Upper lobe of left lung (tissue), 6 donors: ENCODE measurements at regions not wholly inside any gene's neighbourhood (a gene's known extent, or its start where the extent isn't known, plus 50 kb on each side); places are given as distances from the start of the nearest gene placed in this dataset.

Experiments
- ATAC-seq, 2 donors: fragments of 200-7000 bp; cut with Tn5 transposase; one replicate each; pipeline ENCODE4 v1.9.1; 2022; ENCODE audit warnings: mild to moderate bottlenecking in 2 of 2, moderate library complexity in 2 of 2; ENCODE audit not compliant: low FRiP score in 2 of 2
- DNase-seq, 2 donors: peaks; one replicate each; pipeline ENCODE4 v3.0.0-alpha.2; 2019 to 2020
- H3K27ac ChIP-seq, 4 donors: fragments of 200-600 bp; sonication (generic); one replicate each; pipeline ENCODE4 v1.5.1; 2016 to 2019
- H3K27me3 ChIP-seq, 4 donors: fragments of 200-600 bp; sonication (generic); one replicate each; pipeline ENCODE4 v1.5.1; 2017 to 2019
- H3K36me3 ChIP-seq, 4 donors: fragments of 200-600 bp; sonication (generic); one replicate each; pipeline ENCODE4 v1.5.1; 2016 to 2019
- H3K4me1 ChIP-seq, 4 donors: fragments of 200-600 bp; sonication (generic); one replicate each; pipeline ENCODE4 v1.5.1; 2018 to 2019
- H3K4me3 ChIP-seq, 4 donors: fragments of 200-600 bp; sonication (generic); one replicate each; pipeline ENCODE4 v1.5.1; 2017 to 2019; ENCODE audit warnings: mild to moderate bottlenecking in 2 of 4, moderate library complexity in 1 of 4
- H3K9me3 ChIP-seq, 4 donors: fragments of 200-600 bp; sonication (generic); one replicate each; pipeline ENCODE4 v1.5.1; 2018 to 2019
- EP300 ChIP-seq, 4 donors: sonication (generic); formaldehyde crosslinking; IDR thresholded peaks; one replicate each; pipeline ENCODE4 v1.5.1; 2017; ENCODE audit warnings: antibody characterized with exemption in 4 of 4, control low read depth in 2 of 4
- POLR2A ChIP-seq, 4 donors: fragments of 450-650 bp; IDR thresholded peaks; one replicate each; pipeline ENCODE4 v1.5.1; 2016 to 2017; ENCODE audit warnings: antibody characterized with exemption in 4 of 4, mild to moderate bottlenecking in 2 of 4
- POLR2AphosphoS5 ChIP-seq, 2 donors: sonication (generic); formaldehyde crosslinking; IDR thresholded peaks; one replicate each; pipeline ENCODE4 v1.5.1; 2017; ENCODE audit warnings: antibody characterized with exemption in 2 of 2
- WGBS, 2 donors: methylation state at CpG; one replicate each; pipeline ENCODE4 v1.1.5; 2017 to 2018; 5-methylcytosine and 5-hydroxymethylcytosine counted together
- TF ChIP-seq, protein P1 (sequence below), 6 experiments: fragments of 450-650 bp in 4 of 6; fragments of 200-600 bp in 2 of 6; sonication (generic) in 2 of 6; IDR thresholded peaks; one replicate each; pipeline ENCODE4 v1.5.1; 2016 to 2019; ENCODE audit warnings: antibody characterized with exemption in 6 of 6
- donor health status: DM: no; HTN: no; CAD: no; lungs with moderate emphysema.
- donor health status: DM: no; HTN: yes; CAD: no; lungs with severe emphysema.

DNA sequence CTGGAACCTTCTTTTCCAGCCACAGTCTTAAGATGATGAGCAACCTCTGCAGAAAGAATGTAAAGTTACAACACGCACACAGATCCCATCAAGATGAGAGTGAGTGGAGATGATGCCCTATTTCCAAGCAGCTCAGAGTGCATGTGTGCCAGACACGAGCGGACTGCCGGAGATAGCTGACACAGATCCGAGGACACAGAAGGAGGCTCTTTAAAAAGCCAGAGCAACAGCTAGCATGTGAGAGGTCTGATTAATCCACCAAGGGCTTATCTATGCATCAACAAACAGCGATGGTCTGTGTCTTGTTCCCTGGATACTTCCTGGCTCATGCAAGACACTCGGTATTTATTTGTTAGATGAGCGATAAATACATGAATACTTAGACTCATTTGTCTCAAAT is 128.6 kb upstream of the DLG1 start:
- no peaks in the 10 kb centered on the region for H3K36me3 ChIP-seq
- 87 to 90% methylated on average over 8 of the region's 8 CpGs for WGBS, 2 donors
- TF ChIP-seq, protein P1, sequence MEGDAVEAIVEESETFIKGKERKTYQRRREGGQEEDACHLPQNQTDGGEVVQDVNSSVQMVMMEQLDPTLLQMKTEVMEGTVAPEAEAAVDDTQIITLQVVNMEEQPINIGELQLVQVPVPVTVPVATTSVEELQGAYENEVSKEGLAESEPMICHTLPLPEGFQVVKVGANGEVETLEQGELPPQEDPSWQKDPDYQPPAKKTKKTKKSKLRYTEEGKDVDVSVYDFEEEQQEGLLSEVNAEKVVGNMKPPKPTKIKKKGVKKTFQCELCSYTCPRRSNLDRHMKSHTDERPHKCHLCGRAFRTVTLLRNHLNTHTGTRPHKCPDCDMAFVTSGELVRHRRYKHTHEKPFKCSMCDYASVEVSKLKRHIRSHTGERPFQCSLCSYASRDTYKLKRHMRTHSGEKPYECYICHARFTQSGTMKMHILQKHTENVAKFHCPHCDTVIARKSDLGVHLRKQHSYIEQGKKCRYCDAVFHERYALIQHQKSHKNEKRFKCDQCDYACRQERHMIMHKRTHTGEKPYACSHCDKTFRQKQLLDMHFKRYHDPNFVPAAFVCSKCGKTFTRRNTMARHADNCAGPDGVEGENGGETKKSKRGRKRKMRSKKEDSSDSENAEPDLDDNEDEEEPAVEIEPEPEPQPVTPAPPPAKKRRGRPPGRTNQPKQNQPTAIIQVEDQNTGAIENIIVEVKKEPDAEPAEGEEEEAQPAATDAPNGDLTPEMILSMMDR (IDR thresholded peaks at IDR 0.05): no peak
- TF ChIP-seq EP300 (IDR thresholded peaks at IDR 0.05) (no peak), POLR2AphosphoS5 (IDR thresholded peaks at IDR 0.05) (no peak), POLR2A (IDR thresholded peaks at IDR 0.05) (no peak)
- no peaks in the 10 kb centered on the region for H3K27me3 ChIP-seq
- ATAC-seq (no peak), DNase-seq (no peak)
- H3K4me3 ChIP-seq: no peak overlapping the region
- no peaks in the 10 kb centered on the region for H3K9me3 ChIP-seq
- H3K4me1 ChIP-seq: no peaks in the 10 kb centered on the region
- H3K27ac ChIP-seq: no peak overlapping the region

GRCh38 chr3:197426121-197426566 is 127.7 kb upstream of the DLG1 start:
- Histone ChIP-seq H3K27me3 (no peaks in the 10 kb centered on the region), H3K4me1 (no peaks in the 10 kb centered on the region), H3K4me3 (no peak overlapping the region), H3K36me3 (no peaks in the 10 kb centered on the region), H3K27ac (no peak overlapping the region), H3K9me3 (no peaks in the 10 kb centered on the region)
- no peak for TF ChIP-seq EP300 (IDR thresholded peaks at IDR 0.05)
- no peak for TF ChIP-seq POLR2A (IDR thresholded peaks at IDR 0.05)
- TF ChIP-seq, protein P1 (IDR thresholded peaks at IDR 0.05): no peak
- TF ChIP-seq POLR2AphosphoS5 (IDR thresholded peaks at IDR 0.05): no peak
- WGBS, 2 donors: 67 to 78% methylated on average over 6 of the region's 6 CpGs
- ATAC-seq (no peak), DNase-seq (no peak)

GRCh38 chr3:197425485-197426120 is 127.2 kb upstream of the DLG1 start:
- no peak overlapping the region for H3K27ac ChIP-seq
- H3K4me1 ChIP-seq: no peaks in the 10 kb centered on the region
- H3K36me3 ChIP-seq: no peaks in the 10 kb centered on the region
- H3K27me3 ChIP-seq: no peaks in the 10 kb centered on the region
- no peaks in the 10 kb centered on the region for H3K9me3 ChIP-seq
- 78 to 86% methylated on average over 14 of the region's 14 CpGs for WGBS, 2 donors
- no peak overlapping the region for H3K4me3 ChIP-seq
- no peak for TF ChIP-seq EP300 (IDR thresholded peaks at IDR 0.05)
- TF ChIP-seq, protein P1 (IDR thresholded peaks at IDR 0.05): no peak
- TF ChIP-seq POLR2AphosphoS5 (IDR thresholded peaks at IDR 0.05): no peak
- no peak for TF ChIP-seq POLR2A (IDR thresholded peaks at IDR 0.05)
- no peak for ATAC-seq
- no peak for DNase-seq

DNA sequence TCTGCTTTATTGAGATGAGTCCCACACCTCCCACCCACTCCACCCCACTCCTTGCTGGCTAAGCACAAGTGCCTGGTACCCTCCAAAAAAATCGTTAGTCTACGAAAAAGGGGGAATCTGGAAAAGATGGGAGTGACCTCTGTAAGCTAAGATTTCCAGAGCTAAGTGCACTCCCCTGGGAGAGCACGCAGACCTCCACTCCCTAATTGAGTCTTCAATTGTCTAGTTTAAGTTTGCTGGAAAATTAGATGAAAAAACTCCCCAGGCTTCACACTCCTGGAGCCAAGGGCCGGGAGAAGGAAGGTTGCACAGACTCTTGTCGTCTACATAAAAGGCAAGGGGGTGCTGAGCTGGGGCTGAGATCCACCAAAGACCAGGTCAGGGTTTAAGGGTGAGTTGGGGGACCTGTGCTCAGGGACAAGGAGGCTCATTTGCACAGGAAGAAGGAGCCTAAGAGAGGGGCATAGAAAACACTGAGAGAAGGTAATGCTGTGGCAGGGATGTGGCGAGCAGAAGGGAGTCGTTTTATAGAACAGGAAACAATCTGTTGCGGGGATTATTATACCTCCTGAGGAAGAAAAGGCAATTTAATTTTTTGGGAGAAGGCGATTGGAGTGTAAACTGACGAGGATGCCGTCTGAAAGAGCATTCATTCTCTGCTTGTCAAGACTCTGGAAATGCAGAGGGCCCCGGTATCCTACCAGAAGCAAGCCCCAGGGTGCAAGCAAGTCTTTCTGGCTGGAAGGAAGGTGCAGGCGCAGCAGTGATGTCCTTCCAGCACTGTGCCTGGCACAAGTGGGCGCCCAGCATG is 126.5 kb upstream of the DLG1 start:
- 79% methylated on average over 14 of the region's 14 CpGs for WGBS, 2 donors
- Histone ChIP-seq H3K27ac (no peak overlapping the region), H3K4me1 (no peaks in the 10 kb centered on the region), H3K36me3 (no peaks in the 10 kb centered on the region), H3K9me3 (no peaks in the 10 kb centered on the region), H3K4me3 (no peak overlapping the region), H3K27me3 (no peaks in the 10 kb centered on the region)
- ATAC-seq (no peak), DNase-seq (no peak)
- TF ChIP-seq POLR2A (IDR thresholded peaks at IDR 0.05) (no peak), POLR2AphosphoS5 (IDR thresholded peaks at IDR 0.05) (no peak), EP300 (IDR thresholded peaks at IDR 0.05) (no peak)

DNA sequence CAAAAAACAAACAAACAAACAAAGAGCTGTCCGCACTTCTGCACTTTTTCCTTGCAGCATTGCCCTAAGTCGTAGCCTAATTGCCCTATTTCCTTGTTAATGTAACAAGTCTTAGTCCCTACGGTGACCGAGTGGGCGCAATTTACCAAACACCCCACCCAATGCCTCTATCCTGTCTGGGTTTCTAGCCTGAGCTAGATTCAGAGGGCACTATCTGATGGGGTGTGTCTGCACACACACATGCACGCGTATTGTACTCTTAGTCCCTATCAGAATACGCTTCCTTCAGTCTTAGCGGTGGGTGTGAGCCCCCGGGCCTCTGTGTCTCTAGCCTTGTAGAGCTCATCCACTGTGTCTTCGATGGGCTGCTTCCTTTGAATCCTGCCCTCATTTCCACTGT is 125.9 kb upstream of the DLG1 start:
- DNase-seq: no peak
- 80% methylated on average over 11 of the region's 11 CpGs for WGBS, 2 donors
- TF ChIP-seq POLR2A (IDR thresholded peaks at IDR 0.05) (no peak), POLR2AphosphoS5 (IDR thresholded peaks at IDR 0.05) (no peak), EP300 (IDR thresholded peaks at IDR 0.05) (no peak)
- TF ChIP-seq, protein P1 (IDR thresholded peaks at IDR 0.05): no peak
- Histone ChIP-seq H3K4me3 (no peak overlapping the region), H3K4me1 (no peaks in the 10 kb centered on the region), H3K27ac (no peak overlapping the region), H3K9me3 (no peaks in the 10 kb centered on the region), H3K27me3 (no peaks in the 10 kb centered on the region), H3K36me3 (no peaks in the 10 kb centered on the region)
- ATAC-seq: no peak
